ENCODE measurements at regions not wholly inside any gene's neighbourhood (a gene's known extent, or its start where the extent isn't known, plus 50 kb on each side); places are given as distances from the start of the nearest gene placed in this dataset.

DNA sequence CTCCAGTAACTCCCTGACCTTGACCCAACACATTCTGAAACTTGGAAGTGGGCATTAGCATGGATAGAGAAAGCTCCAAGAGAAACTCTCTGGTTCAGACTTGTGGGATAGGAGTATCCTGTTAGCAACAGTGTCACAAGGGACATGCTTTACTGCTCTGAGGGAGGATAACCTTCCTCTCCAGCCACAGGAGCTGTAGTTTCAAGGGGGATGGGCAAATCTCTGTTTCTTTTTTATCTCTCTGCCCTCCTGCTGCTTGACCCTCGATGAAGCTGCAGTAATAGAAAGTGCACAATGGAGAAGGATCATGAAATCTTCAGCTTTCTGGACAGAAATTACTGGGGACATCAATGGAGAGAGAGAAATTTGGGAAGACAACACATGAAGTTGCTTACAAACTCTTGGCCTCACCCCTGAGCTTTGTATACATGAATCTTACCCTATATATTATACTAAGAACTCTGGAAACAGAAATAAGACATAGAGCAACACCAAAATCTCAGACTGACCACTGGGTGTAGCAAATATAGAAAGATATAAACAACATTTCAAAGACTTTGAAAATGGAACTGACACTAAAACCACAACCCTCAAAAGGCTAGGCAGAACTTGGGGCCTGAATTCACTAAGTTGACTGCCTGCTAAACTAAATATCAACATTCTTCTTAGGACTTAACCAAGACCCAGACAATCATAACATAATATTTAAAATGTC, 471.0 kb upstream of the MEF2C start:
- no peak for DNase-seq (ENCODE audit: low spot score)
- TF ChIP-seq, protein P1, sequence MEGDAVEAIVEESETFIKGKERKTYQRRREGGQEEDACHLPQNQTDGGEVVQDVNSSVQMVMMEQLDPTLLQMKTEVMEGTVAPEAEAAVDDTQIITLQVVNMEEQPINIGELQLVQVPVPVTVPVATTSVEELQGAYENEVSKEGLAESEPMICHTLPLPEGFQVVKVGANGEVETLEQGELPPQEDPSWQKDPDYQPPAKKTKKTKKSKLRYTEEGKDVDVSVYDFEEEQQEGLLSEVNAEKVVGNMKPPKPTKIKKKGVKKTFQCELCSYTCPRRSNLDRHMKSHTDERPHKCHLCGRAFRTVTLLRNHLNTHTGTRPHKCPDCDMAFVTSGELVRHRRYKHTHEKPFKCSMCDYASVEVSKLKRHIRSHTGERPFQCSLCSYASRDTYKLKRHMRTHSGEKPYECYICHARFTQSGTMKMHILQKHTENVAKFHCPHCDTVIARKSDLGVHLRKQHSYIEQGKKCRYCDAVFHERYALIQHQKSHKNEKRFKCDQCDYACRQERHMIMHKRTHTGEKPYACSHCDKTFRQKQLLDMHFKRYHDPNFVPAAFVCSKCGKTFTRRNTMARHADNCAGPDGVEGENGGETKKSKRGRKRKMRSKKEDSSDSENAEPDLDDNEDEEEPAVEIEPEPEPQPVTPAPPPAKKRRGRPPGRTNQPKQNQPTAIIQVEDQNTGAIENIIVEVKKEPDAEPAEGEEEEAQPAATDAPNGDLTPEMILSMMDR (conservative IDR thresholded peaks at IDR 0.05; ENCODE audit: low read depth) = no peak
- H3K27ac ChIP-seq = no peak overlapping the region
- ChIA-PET CTCF (no interaction called here), POLR2A (ENCODE audit: low non-redundant PET) (no interaction called here)

DNA sequence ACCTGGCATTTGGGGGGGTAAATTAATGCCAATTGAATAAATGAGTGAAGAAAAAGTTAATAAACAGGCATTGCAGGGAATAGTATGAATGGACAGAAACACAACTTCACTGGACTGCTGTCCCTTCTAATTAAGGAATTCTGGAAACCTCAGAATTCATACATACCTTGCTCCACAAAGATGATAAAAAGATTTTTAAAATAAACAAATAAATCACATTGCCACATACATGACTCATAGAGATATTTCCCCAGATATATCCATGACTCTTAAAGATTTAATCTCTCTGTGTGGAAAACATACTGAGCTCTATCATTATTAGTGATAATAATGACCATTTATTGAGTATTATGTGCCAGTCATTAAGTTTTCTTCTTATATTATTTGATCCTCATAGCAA, 469.0 kb upstream of the MEF2C start:
- TF ChIP-seq, protein P1 (conservative IDR thresholded peaks at IDR 0.05; ENCODE audit: low read depth) = no peak
- POLR2A ChIA-PET (ENCODE audit: low non-redundant PET) = no interaction called here
- CTCF ChIA-PET = interaction anchor here (0.6 kb wide), 1 partner anchor 137 kb away, joined by 4 read pairs; no protein-coding TSS in a partner anchor
- DNase-seq (ENCODE audit: low spot score) = peak; percentile 12
- no peak overlapping the region for H3K27ac ChIP-seq

DNA sequence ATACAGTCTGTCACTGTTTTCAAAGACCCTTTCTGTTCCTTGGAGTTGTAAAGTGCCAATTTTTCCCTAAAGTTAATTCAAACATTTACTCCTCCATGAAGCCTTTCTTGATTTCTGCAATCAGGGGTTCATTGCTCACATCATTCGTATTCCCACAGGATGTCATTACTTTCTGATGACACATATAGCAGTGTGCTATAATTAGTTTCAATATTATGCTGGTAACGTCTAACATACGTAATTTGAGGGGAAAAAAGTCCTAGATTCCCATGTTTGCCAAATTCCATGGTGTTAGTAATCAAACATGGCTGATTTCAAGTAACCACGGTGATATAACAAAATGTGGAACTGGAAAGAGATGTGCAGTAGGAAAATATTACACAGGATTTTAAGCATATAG, 468.2 kb upstream of the MEF2C start:
- TF ChIP-seq, protein P1 (conservative IDR thresholded peaks at IDR 0.05; ENCODE audit: low read depth) = no peak
- ChIA-PET CTCF (no interaction called here), POLR2A (ENCODE audit: low non-redundant PET) (no interaction called here)
- DNase-seq (ENCODE audit: low spot score) = no peak
- H3K27ac ChIP-seq = no peak overlapping the region

DNA sequence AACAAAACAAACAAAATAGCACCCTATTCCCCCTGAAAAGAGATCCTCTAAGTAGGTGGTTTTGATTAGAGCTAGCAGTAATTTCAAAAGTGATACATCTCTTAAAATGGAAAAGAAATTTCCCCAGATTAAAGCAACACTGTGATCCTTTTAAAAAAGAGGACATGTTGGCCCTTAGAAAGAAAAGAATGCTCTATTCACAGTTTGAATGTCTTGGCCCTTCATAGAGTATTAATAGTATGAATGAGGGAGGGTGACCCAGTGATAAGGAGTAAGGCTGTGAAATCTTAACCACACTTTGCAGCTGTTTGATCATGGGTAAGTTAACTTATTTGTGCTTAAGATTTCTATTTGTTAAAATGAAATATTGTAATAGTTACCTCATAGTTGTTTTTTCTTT, 467.7 kb upstream of the MEF2C start:
- no peak overlapping the region for H3K27ac ChIP-seq
- TF ChIP-seq, protein P1 (conservative IDR thresholded peaks at IDR 0.05; ENCODE audit: low read depth) = no peak
- CTCF ChIA-PET = no interaction called here
- DNase-seq (ENCODE audit: low spot score) = no peak
- POLR2A ChIA-PET (ENCODE audit: low non-redundant PET) = no interaction called here

DNA sequence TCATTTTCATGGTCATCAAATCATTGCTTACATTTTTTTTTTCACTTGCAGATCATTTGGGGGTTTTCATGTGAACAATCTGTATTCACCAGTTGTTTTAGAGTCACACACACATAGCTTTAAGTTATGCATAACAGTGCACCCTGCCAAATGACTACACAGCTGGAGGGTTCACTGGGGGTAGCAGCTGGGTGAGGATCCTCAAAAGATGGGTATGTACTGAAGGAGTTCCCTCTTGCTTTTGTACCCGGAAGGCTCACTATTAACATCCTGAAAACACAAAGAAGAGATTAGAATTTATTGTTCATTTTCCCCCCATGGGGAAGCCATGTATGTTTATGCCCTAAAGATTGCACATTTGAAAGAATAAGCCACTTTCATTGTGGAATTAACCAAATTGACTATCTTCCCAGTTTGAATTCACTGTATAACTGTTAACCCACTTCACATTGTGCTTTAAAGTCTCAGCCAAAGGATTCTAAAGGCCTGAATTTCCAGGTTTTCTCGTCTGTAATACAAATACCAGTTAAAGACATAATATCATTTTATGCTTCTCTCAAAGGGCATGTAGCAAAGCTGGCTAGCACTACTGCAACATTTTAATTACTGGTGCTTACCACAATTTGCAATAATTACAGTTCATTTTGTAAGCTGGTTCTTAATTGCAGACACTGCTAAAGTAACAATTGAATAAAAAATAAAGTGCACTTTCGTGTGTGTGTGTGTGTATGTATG, 466.4 kb upstream of the MEF2C start:
- H3K27ac ChIP-seq = no peak overlapping the region
- ChIA-PET CTCF (no interaction called here), POLR2A (ENCODE audit: low non-redundant PET) (no interaction called here)
- TF ChIP-seq, protein P1 (conservative IDR thresholded peaks at IDR 0.05; ENCODE audit: low read depth) = no peak
- no peak for DNase-seq (ENCODE audit: low spot score)

DNA sequence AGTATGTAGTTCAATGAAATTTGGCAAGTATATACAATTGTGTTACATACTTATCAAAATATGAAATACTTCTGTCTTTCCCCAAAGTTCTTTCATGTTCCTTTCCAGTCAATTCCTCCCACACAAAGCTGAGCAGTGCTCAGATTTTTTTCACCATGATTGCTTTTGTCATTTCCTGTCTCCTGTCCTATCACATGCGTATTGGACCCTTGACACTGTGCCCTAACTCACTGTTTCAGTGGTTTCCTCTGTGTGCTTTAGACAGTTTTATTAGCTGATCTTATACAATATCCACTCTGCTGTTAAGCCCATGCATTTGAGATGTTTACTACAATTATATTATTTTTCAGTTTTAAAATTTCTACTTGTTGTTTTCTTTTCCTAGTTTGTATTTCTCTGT, 463.6 kb upstream of the MEF2C start:
- H3K27ac ChIP-seq = no peak overlapping the region
- POLR2A ChIA-PET (ENCODE audit: low non-redundant PET) = no interaction called here

More for the DNA sequence above, 463.6 kb upstream of the MEF2C start:
- no peak for DNase-seq (ENCODE audit: low spot score)
- CTCF ChIA-PET = interaction anchor here (0.6 kb wide), 2 partner anchors 936 to 1013 kb away, joined by 3 to 4 read pairs; no protein-coding TSS in a partner anchor
- TF ChIP-seq, protein P1 (conservative IDR thresholded peaks at IDR 0.05; ENCODE audit: low read depth) = no peak
